GM12872 (cell line): ENCODE measurements at regions not wholly inside any gene's neighbourhood (a gene's known extent, or its start where the extent isn't known, plus 50 kb on each side); places are given as distances from the start of the nearest gene placed in this dataset.

Source experiments
- CTCF ChIP-seq: IDR thresholded peaks from 3 replicates; pipeline ENCODE4 v1.5.1; 2011; ENCODE audit warnings: low read depth, mild to moderate bottlenecking, low read length, moderate library complexity; ENCODE audit not compliant: insufficient read depth

DNA sequence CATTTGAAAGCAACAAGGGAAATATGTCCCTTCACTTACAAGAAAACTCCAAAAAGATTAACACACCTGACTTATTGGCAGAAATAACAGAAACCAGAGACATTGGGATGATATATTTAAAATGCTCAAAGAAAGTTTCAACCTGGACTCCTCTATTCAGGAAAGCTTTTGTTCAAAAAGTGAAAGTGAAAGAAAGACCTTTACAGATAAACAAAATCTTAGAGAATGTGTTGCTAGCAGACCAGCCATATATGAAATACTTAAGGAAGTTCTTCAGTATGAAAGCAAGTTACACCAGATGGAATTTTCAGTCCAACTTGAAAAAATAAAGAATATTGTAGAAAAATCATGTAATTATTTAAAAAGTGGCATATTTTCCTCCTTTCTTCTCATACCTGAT is 1075.1 kb downstream of the NR2F1-AS1 start:
- no peak for TF ChIP-seq CTCF

- TF ChIP-seq CTCF = no peak
Observed at GRCh38 chr5:92505145-92505544, 1075.9 kb downstream of the NR2F1-AS1 start.

GRCh38 chr5:92504346-92504745 is 1076.7 kb downstream of the NR2F1-AS1 start:
- TF ChIP-seq CTCF = no peak

- TF ChIP-seq CTCF = no peak
Observed at GRCh38 chr5:92500752-92501151, 1080.3 kb downstream of the NR2F1-AS1 start.

- TF ChIP-seq CTCF = no peak
Observed at GRCh38 chr5:92496545-92496944, 1084.5 kb downstream of the NR2F1-AS1 start.

DNA sequence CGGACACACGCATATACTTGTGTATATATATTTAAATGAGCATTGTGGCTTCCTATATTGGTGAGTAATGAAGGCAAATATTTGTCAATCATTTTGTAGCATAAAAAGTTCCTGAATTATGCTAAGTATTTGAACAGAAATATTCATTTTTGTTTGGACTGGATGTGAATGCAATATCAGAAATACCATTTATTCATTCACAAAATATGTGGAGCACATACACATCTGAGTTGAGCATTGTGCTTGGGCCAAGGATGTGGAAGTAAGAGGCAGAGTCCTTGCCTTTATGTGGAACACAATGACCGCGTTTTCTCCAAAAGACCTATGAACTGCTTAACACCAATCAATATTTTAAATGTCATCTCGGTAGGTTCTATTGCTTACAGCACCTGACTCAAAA is 1086.5 kb downstream of the NR2F1-AS1 start:
- TF ChIP-seq CTCF = no peak

DNA sequence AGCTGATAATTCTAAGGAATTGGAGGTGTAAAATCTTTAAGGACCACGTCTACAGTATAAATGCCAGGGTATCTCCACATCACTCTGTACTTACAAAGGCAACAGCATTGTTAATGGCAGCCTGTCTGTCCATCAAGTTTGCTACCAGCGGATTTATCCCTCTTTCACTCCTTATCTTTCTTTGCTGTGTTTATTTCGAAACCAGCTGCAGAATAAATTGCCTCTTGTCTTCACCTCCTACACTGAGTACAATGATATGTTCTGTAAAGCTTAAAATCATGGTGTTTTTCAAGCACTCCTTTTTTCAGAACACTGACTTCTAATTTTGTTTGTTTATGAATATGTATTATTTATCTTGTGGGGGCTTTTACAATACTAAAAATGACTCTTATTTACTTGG is 1088.1 kb downstream of the NR2F1-AS1 start:
- no peak for TF ChIP-seq CTCF

- TF ChIP-seq CTCF = no peak
Observed at GRCh38 chr5:92484484-92484883, 1096.5 kb downstream of the NR2F1-AS1 start.
